K562 (cell line): ENCODE measurements at regions not wholly inside any gene's neighbourhood (a gene's known extent, or its start where the extent isn't known, plus 50 kb on each side); places are given as distances from the start of the nearest gene placed in this dataset.

Experiments
- ATAC-seq: fragments of 200-7000 bp; cut with Tn5 transposase; 3 replicates; pipeline ENCODE4 v1.9.1; 2020; ENCODE audit warnings: moderate library complexity
- BruUV-seq: library from RNA; stranded (reverse); fragments of 400-500 nt; replicated peaks from 2 replicates; lab custom pipeline; 2021; lab: Mats Ljungman, UMichigan
- CTCF ChIA-PET: fragments of 300-600 bp; formaldehyde crosslinking; extraction: SDS; loops from one replicate; lab custom pipeline; 2021; ENCODE audit warnings: low intra/inter-chr PET ratio; lab: Yijun Ruan, JAX
- POLR2A ChIA-PET: fragments of 300-600, 350-650 bp; sonication (Branson Sonifier 250); formaldehyde crosslinking; extraction: SDS; loops from one replicate; lab custom pipeline; 2021; ENCODE audit warnings: antibody characterized with exemption, inconsistent platforms; lab: Yijun Ruan, JAX
- DNase-seq, 4 experiments: peaks; one replicate each; pipeline versions ENCODE4 v3.0.0 to v3.0.0-alpha.2; 2011 to 2018; ENCODE audit warnings: low spot score in 3 of 4, mixed read lengths in 3 of 4; ENCODE audit errors: extremely low read depth in 1 of 4
- FAIRE-seq: peaks from 2 replicates; lab custom pipeline; 2011; peaks lifted over from hg19 to GRCh38; lab: Jason Lieb, UNC
- H2AFZ ChIP-seq: 2 replicates; pipeline ENCODE4 v1.6.0; 2011; ENCODE audit warnings: low read depth, low read length, control low read depth, inconsistent platforms
- H3K27ac ChIP-seq: fragments of 200-600 bp; 3 replicates; pipeline ENCODE4 v1.8.0; 2011; ENCODE audit warnings: low read depth, mild to moderate bottlenecking, control low read depth, inconsistent platforms, low read length, moderate library complexity, mixed read lengths; ENCODE audit errors: extremely low read depth
- H3K27me3 ChIP-seq, 2 experiments: fragments of 300-600 bp in 1 of 2; 2 replicates in 1 of 2; 3 replicates in 1 of 2; pipeline versions ENCODE4 v1.6.0 to v1.8.0; 2011; ENCODE audit warnings: inconsistent platforms in 2 of 2, low read length in 2 of 2, mild to moderate bottlenecking in 1 of 2, mixed read lengths in 1 of 2, moderate library complexity in 1 of 2; ENCODE audit not compliant: control insufficient read depth in 2 of 2, insufficient read depth in 2 of 2
- H3K36me3 ChIP-seq: fragments of 300-600 bp; 3 replicates; pipeline ENCODE4 v1.8.0; 2011; ENCODE audit warnings: mild to moderate bottlenecking, low read length, inconsistent platforms; ENCODE audit not compliant: control insufficient read depth, insufficient read depth
- H3K4me1 ChIP-seq, 2 experiments: fragments of 200-600 bp in 1 of 2; replicated peaks in 1 of 2; 2 replicates in 1 of 2; 3 replicates in 1 of 2; pipeline versions ENCODE4 v1.5.1 to v1.8.0; 2011; ENCODE audit warnings: inconsistent platforms in 2 of 2, low read length in 2 of 2, mild to moderate bottlenecking in 1 of 2, mixed read lengths in 1 of 2, moderate library complexity in 1 of 2; ENCODE audit not compliant: control insufficient read depth in 2 of 2, insufficient read depth in 2 of 2
- H3K4me2 ChIP-seq: 2 replicates; pipeline ENCODE4 v1.6.1; 2011; ENCODE audit warnings: low read length, control low read depth, inconsistent platforms, mixed read lengths; ENCODE audit not compliant: insufficient read depth
- H3K4me3 ChIP-seq: fragments of 200-600 bp; sonication (generic), shearing (Covaris generic); 2 replicates; pipeline ENCODE4 v1.5.1; 2016; ENCODE audit warnings: control low read depth, inconsistent platforms
- H3K79me2 ChIP-seq: fragments of 200-600 bp; 3 replicates; pipeline ENCODE4 v1.8.0; 2011; ENCODE audit warnings: low read length, inconsistent platforms; ENCODE audit not compliant: control insufficient read depth, insufficient read depth
- H3K9ac ChIP-seq, 2 experiments: 2 replicates each; pipeline versions ENCODE4 v1.6.0 to v1.6.1; 2011; ENCODE audit warnings: low read depth in 2 of 2, low read length in 2 of 2, control low read depth in 1 of 2, inconsistent platforms in 1 of 2, mild to moderate bottlenecking in 1 of 2, mixed read lengths in 1 of 2; ENCODE audit not compliant: insufficient read depth in 1 of 2
- H3K9me1 ChIP-seq: one replicate; pipeline ENCODE4 v1.6.0; 2011; ENCODE audit warnings: inconsistent platforms, mild to moderate bottlenecking, low read length, moderate library complexity; ENCODE audit not compliant: control insufficient read depth, insufficient read depth
- H3K9me3 ChIP-seq: replicated peaks from 2 replicates; pipeline ENCODE4 v1.5.1; 2011; ENCODE audit warnings: low read depth, low read length, inconsistent platforms; ENCODE audit not compliant: control insufficient read depth, insufficient read depth
- H4K20me1 ChIP-seq: replicated peaks from 2 replicates; pipeline ENCODE4 v1.6.1; 2011; ENCODE audit warnings: low read length, inconsistent platforms, mixed read lengths; ENCODE audit not compliant: control insufficient read depth, insufficient read depth
- FOXK2 ChIP-seq, 2 experiments: fragments of 450-650 bp; IDR thresholded peaks in 1 of 2; conservative IDR thresholded peaks in 1 of 2; 2 replicates each; pipeline ENCODE4 v1.6.1; 2016; ENCODE audit warnings: low read depth in 2 of 2, mild to moderate bottlenecking in 1 of 2
- MAFG ChIP-seq: fragments of 450-650 bp; conservative IDR thresholded peaks from 2 replicates; pipeline ENCODE4 v1.6.1; 2016; ENCODE audit warnings: missing genetic modification characterization, missing compliant biosample characterization
- MBD2 ChIP-seq: sonication (generic); IDR thresholded peaks from 2 replicates; pipeline ENCODE4 v1.6.1; 2016; ENCODE audit warnings: low read depth, borderline replicate concordance
- NCOA1 ChIP-seq: fragments of 450-650 bp; IDR thresholded peaks from 2 replicates; pipeline ENCODE4 v1.6.1; 2016; ENCODE audit warnings: low read depth
- NR1H2 ChIP-seq: sonication (generic); formaldehyde crosslinking; IDR thresholded peaks from 2 replicates; pipeline ENCODE4 v1.4.0; 2020; ENCODE audit warnings: mild to moderate bottlenecking, missing genetic modification reagents
- PURB ChIP-seq: sonication (generic); formaldehyde crosslinking; IDR thresholded peaks from 2 replicates; pipeline ENCODE4 v1.9.0; 2021; ENCODE audit warnings: low read depth, mild to moderate bottlenecking, missing genetic modification reagents
- RBM15 ChIP-seq: fragments of 200-400 bp; formaldehyde crosslinking; IDR thresholded peaks from 2 replicates; pipeline ENCODE4 v1.6.1; 2018; ENCODE audit warnings: mild to moderate bottlenecking, low read length, moderate library complexity; ENCODE audit not compliant: insufficient read depth
- ZNF384 ChIP-seq: IDR thresholded peaks from 2 replicates; pipeline ENCODE4 v1.6.1; 2012; ENCODE audit warnings: low read depth, low read length, improper control_type of control experiment
- ZNF695 ChIP-seq: fragments of 450-650 bp; formaldehyde crosslinking; IDR thresholded peaks from 2 replicates; pipeline ENCODE4 v1.4.0; 2020; ENCODE audit warnings: mild to moderate bottlenecking, moderate library complexity
- WGBS: fragments of 100-300 bp; shearing (Covaris generic); methylation state at CpG from one replicate; pipeline ENCODE4 v1.1.6; 2016; ENCODE audit warnings: low coverage, mixed read lengths; ENCODE audit not compliant: insufficient coverage; ENCODE audit errors: missing lambda C conversion rate; 5-methylcytosine and 5-hydroxymethylcytosine counted together
- in situ Hi-C: fragments of 300-500 bp; cut with MboI; formaldehyde crosslinking; loops from 4 replicates; pipeline ENCODE4 v1.15.0; 2018; ENCODE audit warnings: inconsistent platforms, mixed read lengths
- intact Hi-C: fragments of 100-400 bp; cut with micrococcal nuclease; formaldehyde crosslinking; loops from 2 replicates; pipeline ENCODE4 v1.14.2; 2022
- TF ChIP-seq, protein P1 (sequence below): sonication (generic); formaldehyde crosslinking; IDR thresholded peaks from 2 replicates; pipeline ENCODE4 v1.8.0; 2023; ENCODE audit warnings: missing genetic modification reagents, mild to moderate bottlenecking, borderline replicate concordance
- TF ChIP-seq, protein P2 (sequence below): fragments of 450-650 bp; IDR thresholded peaks from 2 replicates; pipeline ENCODE4 v1.6.1; 2016; ENCODE audit warnings: borderline replicate concordance

DNA sequence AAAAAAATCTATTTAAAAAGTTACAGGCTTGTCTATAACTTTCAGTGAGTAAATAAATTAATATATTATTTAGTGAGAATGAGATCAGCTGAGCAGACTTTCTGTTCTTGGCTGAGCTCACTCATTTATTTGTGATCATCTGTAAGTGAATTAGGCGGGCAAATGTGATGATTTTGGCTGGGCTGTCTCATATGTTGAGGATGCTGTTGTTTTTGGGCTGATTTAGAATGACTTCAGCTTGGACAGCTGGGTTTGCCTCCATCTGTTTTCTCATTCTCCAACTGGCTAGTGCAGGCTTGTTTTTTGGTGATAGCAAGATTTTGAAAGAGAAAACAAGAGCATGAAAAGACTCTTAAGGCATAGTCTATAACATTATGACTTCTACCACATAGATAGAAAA lies 475.8 kb upstream of the OLFM3 start:
- H2AFZ ChIP-seq: no peak overlapping the region
- 0% methylated on average over 1 of the region's 1 CpG for whole genome bisulfite sequencing
- no peak overlapping the region for H3K4me2 ChIP-seq
- DNase-seq (no peak), FAIRE-seq (no peak), ATAC-seq (no peak)
- intact Hi-C loops: no loop called here
- CTCF ChIA-PET: no interaction called here
- no peaks in the 10 kb centered on the region for H3K9me3 ChIP-seq
- no peaks in the 10 kb centered on the region for H3K9me1 ChIP-seq
- H3K27me3 ChIP-seq: no peaks in the 10 kb centered on the region
- no peaks in the 10 kb centered on the region for H3K4me1 ChIP-seq
- no peak overlapping the region for H3K9ac ChIP-seq
- in situ Hi-C loops: no loop called here
- H3K27ac ChIP-seq: no peak overlapping the region
- H3K79me2 ChIP-seq: no peaks in the 10 kb centered on the region
- no peak overlapping the region for H3K4me3 ChIP-seq
- H3K36me3 ChIP-seq: no peaks in the 10 kb centered on the region
- no peaks in the 10 kb centered on the region for H4K20me1 ChIP-seq
- POLR2A ChIA-PET: no interaction called here
- no TSS peak for BruUV-seq
- TF ChIP-seq ZNF384: no peak
- no peak for TF ChIP-seq FOXK2 (conservative IDR thresholded peaks at IDR 0.05 in 1 of 2, IDR thresholded peaks at IDR 0.05 in 1 of 2; ENCODE audit: low read depth in 2 of 2)
- no peak for TF ChIP-seq MBD2
- no peak for TF ChIP-seq MAFG (tag)
- TF ChIP-seq, protein P1, sequence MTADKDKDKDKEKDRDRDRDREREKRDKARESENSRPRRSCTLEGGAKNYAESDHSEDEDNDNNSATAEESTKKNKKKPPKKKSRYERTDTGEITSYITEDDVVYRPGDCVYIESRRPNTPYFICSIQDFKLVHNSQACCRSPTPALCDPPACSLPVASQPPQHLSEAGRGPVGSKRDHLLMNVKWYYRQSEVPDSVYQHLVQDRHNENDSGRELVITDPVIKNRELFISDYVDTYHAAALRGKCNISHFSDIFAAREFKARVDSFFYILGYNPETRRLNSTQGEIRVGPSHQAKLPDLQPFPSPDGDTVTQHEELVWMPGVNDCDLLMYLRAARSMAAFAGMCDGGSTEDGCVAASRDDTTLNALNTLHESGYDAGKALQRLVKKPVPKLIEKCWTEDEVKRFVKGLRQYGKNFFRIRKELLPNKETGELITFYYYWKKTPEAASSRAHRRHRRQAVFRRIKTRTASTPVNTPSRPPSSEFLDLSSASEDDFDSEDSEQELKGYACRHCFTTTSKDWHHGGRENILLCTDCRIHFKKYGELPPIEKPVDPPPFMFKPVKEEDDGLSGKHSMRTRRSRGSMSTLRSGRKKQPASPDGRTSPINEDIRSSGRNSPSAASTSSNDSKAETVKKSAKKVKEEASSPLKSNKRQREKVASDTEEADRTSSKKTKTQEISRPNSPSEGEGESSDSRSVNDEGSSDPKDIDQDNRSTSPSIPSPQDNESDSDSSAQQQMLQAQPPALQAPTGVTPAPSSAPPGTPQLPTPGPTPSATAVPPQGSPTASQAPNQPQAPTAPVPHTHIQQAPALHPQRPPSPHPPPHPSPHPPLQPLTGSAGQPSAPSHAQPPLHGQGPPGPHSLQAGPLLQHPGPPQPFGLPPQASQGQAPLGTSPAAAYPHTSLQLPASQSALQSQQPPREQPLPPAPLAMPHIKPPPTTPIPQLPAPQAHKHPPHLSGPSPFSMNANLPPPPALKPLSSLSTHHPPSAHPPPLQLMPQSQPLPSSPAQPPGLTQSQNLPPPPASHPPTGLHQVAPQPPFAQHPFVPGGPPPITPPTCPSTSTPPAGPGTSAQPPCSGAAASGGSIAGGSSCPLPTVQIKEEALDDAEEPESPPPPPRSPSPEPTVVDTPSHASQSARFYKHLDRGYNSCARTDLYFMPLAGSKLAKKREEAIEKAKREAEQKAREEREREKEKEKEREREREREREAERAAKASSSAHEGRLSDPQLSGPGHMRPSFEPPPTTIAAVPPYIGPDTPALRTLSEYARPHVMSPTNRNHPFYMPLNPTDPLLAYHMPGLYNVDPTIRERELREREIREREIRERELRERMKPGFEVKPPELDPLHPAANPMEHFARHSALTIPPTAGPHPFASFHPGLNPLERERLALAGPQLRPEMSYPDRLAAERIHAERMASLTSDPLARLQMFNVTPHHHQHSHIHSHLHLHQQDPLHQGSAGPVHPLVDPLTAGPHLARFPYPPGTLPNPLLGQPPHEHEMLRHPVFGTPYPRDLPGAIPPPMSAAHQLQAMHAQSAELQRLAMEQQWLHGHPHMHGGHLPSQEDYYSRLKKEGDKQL: no peak
- TF ChIP-seq RBM15: no peak
- no peak for TF ChIP-seq PURB (CRISPR knock-in tag)
- no peak for TF ChIP-seq NCOA1
- no peak for TF ChIP-seq ZNF695 (CRISPR knock-in tag)
- no peak for TF ChIP-seq NR1H2 (CRISPR knock-in tag)
- TF ChIP-seq, protein P2, sequence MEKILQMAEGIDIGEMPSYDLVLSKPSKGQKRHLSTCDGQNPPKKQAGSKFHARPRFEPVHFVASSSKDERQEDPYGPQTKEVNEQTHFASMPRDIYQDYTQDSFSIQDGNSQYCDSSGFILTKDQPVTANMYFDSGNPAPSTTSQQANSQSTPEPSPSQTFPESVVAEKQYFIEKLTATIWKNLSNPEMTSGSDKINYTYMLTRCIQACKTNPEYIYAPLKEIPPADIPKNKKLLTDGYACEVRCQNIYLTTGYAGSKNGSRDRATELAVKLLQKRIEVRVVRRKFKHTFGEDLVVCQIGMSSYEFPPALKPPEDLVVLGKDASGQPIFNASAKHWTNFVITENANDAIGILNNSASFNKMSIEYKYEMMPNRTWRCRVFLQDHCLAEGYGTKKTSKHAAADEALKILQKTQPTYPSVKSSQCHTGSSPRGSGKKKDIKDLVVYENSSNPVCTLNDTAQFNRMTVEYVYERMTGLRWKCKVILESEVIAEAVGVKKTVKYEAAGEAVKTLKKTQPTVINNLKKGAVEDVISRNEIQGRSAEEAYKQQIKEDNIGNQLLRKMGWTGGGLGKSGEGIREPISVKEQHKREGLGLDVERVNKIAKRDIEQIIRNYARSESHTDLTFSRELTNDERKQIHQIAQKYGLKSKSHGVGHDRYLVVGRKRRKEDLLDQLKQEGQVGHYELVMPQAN: no peak
